Superior temporal gyrus (tissue), 1 donor: ENCODE measurements at regions not wholly inside any gene's neighbourhood (a gene's known extent, or its start where the extent isn't known, plus 50 kb on each side); places are given as distances from the start of the nearest gene placed in this dataset.
A peak's percentile ranks its signal among the peaks of the same experiment; 100 is the strongest.
"Not testable (repeated sequence)": the region's sequence is repeated elsewhere in the genome, so short reads cannot be mapped to it uniquely, and the experiment has no call there.

Experiments used
- DNase-seq: peaks from one replicate; pipeline ENCODE4 v3.0.0-alpha.2; 2016; ENCODE audit errors: extremely low spot score

DNA sequence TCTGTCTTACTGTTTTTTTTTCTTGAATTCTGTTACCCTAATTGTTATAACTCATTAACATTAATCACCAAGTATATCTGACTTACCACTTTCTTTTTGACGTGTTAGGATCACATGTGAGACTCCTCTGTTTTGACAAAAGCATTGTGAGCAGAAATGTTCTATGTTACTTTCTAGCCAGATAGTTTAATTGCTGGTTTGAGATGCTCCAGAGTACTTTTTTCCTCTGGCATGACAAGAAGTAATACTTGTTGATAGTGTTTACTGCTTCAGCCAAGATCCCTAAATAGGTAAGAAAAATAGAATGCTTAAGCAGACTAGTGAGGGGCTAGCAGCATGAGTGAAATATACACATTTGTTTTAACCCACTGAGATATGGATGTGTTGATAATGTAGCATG is 303.9 kb upstream of the PABPC4L start:
- no peak for DNase-seq

GRCh38 chr4:134501973-134502643 is 300.5 kb upstream of the PABPC4L start:
- no peak for DNase-seq

- DNase-seq, result not testable (repeated sequence)
These were observed 299.9 kb upstream of the PABPC4L start for GRCh38 chr4:134501488-134501887.

DNA sequence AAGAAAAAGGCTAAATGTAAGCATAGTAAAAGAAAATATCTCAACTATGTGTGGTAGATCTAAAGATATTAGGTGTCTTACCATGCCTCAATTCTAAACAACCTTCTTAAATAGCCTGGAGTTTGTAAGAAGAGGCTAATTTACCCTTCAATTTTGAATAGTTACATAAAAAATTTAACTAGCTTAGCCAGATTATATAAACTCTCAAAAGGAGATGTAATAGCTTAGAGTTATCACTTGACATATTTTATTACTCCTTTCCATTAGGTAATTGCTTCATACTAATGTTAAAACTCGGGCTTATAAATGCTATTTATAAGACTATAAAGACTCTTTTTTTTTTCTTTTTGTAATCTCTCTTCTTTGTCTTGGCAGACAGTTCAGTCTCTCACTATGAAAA is 297.5 kb upstream of the PABPC4L start:
- DNase-seq, result no peak

DNA sequence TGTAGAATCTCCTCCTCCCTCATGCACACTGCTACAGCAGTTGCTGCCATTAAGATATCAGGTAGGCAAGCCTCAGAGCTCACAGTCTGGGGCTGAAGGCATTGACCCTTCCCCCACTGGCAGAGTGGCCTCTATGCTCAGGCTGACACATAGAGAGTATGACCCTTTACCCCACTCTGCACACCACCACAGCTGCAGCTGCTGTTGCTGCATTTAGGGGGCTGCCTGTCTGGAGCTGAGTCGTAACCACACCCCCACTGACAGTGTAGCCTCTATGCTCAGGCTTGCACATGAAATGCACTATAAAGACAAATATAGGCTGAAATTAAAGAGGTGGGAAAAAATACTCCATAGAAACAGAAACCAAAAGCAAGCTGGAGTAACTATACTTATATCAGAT is 289.3 kb upstream of the PABPC4L start:
- DNase-seq, result no peak

DNA sequence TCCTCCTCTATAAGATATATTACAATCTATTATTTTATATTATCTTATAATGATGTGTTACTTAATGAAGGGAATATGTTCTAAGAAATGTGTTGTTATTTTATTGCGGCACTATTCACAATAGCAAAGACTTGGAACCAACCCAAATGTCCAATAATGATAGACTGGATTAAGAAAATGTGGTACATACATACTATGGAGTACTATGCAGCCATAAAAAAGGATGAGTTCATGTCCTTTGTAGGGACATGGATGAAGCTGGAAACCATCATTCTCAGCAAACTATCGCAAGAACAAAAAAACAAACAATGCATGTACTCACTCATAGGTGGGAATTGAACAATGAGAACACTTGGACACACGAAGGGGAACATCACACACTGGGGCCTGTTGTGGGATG is 281.9 kb upstream of the PABPC4L start:
- DNase-seq, result not testable (repeated sequence)

- no peak for DNase-seq
These were observed 270.0 kb upstream of the PABPC4L start for GRCh38 chr4:134471569-134471968.

GRCh38 chr4:134470544-134470943 is 269.0 kb upstream of the PABPC4L start:
- no peak for DNase-seq

- DNase-seq, result peak; percentile 37
These were observed 263.8 kb upstream of the PABPC4L start for GRCh38 chr4:134465417-134465816.

- peak; percentile 32 for DNase-seq
These were observed 262.2 kb upstream of the PABPC4L start for GRCh38 chr4:134463771-134464170.

- DNase-seq, result no peak
These were observed 225.2 kb upstream of the PABPC4L start for GRCh38 chr4:134426821-134427220.

GRCh38 chr4:134425756-134426155 is 224.2 kb upstream of the PABPC4L start:
- DNase-seq, result no peak

DNA sequence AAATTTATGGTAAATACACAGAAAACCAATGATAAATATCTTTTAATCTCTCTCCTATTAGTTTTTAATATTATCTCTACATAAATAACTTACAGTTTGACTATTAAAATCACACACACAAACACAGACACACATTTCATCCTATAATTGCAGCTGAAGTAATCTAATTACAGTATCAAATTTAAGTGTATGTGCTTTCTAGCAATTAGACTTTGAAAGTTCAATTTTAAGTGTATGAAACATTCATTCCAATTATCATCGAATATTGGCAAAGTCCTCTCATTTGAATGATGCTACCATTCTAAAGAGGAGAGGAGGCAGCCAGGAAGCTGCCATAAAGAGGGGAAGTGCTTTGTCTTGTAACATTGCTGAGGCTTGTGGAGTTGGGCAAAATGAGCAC is 221.2 kb upstream of the PABPC4L start:
- no peak for DNase-seq

DNA sequence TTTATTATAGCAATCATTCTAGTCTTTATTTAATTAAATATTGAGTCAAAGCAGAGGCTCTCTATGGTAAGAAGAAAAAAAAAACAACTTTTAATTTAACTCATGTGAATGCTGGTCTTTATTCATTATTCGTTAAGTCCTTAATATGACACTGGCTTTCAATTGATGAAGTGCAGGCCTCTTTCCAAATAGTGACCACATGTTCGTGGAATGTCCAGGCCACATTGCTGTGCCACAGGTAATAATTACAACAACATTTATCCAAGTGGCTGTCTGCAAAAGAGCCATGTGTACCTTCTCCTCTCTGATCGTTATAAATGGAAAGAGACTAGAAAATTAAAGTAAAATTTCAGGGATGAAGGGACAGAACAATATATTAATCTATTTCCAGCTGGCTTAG is 220.1 kb upstream of the PABPC4L start:
- DNase-seq, result no peak

DNA sequence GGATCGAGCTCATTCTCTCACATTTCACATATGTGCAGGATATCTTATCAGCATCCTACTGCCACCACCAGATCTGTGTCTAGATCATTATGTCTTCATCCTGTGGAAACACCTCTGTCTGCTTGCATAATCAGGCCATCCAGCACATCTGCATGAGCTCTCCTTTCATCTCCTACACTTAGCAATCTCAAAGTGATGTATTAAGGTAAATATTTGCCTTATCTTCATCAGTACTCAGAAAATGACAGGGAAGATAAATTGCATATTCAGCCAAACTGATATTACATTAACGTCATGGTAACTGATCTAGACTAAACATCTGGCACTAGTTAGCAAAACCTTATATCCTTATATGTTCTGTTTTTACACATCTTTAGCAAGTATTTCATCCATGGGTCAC is 207.3 kb upstream of the PABPC4L start:
- no peak for DNase-seq

DNA sequence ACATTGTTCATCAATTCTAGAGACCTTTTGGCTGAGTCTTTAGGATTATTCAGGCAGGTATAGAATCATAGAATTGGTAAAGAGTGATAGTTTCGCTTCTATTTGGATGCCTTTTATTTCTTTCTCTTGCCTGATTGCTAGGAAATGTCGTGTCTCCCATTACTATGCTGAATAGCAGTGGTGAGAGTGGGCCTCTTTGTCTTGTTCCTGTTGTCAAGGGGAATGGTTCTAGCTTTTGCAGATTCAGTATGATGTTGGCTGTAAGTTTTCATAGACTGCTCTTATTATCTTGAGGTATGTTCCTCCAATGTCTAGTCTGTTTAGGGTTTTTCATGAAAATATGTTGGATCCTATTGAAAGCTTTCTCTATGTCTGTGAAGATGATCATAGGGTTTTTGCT is 200.2 kb upstream of the PABPC4L start:
- DNase-seq, result no peak

DNA sequence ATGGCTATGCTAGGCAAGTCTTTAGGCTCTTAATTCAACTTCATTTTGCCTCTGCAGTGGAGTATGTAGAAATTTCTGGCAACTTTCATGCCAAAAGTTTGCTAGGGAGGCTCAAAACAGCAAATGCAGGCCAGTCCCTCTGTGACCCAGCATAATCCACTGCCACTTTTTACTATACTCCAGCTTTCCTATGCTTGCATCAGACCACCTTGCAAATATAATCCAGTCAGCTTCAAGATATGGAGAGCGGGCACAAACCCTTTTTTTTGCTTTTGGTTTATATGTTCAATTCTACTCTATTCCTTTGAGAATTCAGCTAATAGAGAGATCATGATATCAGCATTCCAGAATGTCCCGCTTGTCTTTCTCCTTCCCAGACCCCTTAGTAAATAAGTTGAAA is 192.0 kb upstream of the PABPC4L start:
- DNase-seq, result no peak

GRCh38 chr4:134390319-134390718 is 188.7 kb upstream of the PABPC4L start:
- no peak for DNase-seq

GRCh38 chr4:134388351-134388750 is 186.8 kb upstream of the PABPC4L start:
- DNase-seq, result no peak

- no peak for DNase-seq
These were observed 181.1 kb upstream of the PABPC4L start for GRCh38 chr4:134382478-134383227.

GRCh38 chr4:134375775-134376174 is 174.2 kb upstream of the PABPC4L start:
- DNase-seq, result no peak

- DNase-seq, result no peak
These were observed 164.3 kb upstream of the PABPC4L start for GRCh38 chr4:134365852-134366251.

- DNase-seq, result no peak
These were observed 163.3 kb upstream of the PABPC4L start for GRCh38 chr4:134364928-134365327.

- DNase-seq, result no peak
These were observed 143.7 kb upstream of the PABPC4L start for GRCh38 chr4:134345244-134345643.
